ENCODE measurements at regions not wholly inside any gene's neighbourhood (a gene's known extent, or its start where the extent isn't known, plus 50 kb on each side); places are given as distances from the start of the nearest gene placed in this dataset.
"Not testable (repeated sequence)": the region's sequence is repeated elsewhere in the genome, so short reads cannot be mapped to it uniquely, and the experiment has no call there.

- H3K36me3 ChIP-seq = no peaks in the 10 kb centered on the region
- H3K27ac ChIP-seq = no peak overlapping the region
- no peaks in the 10 kb centered on the region for H3K9me3 ChIP-seq (replicated peaks)
- no peak overlapping the region for H3K4me3 ChIP-seq
- DNase-seq (ENCODE audit: low read depth in 1 of 2, low spot score in 2 of 2) = no peak
- no peaks in the 10 kb centered on the region for H3K27me3 ChIP-seq (replicated peaks)
- H3K4me1 ChIP-seq (replicated peaks) = no peaks in the 10 kb centered on the region
Observed at GRCh38 chr2:83971547-83971946, 487.5 kb downstream of the SUCLG1 start.

GRCh38 chr2:83970217-83970929 lies 488.7 kb downstream of the SUCLG1 start:
- no peaks in the 10 kb centered on the region for H3K9me3 ChIP-seq (replicated peaks)
- H3K36me3 ChIP-seq = no peaks in the 10 kb centered on the region
- H3K27ac ChIP-seq = no peak overlapping the region
- no peak for DNase-seq (ENCODE audit: low read depth in 1 of 2, low spot score in 2 of 2)
- no peak overlapping the region for H3K4me3 ChIP-seq
- H3K4me1 ChIP-seq (replicated peaks) = no peaks in the 10 kb centered on the region
- H3K27me3 ChIP-seq (replicated peaks) = no peaks in the 10 kb centered on the region

GRCh38 chr2:83969085-83969484 lies 490.0 kb downstream of the SUCLG1 start:
- no peaks in the 10 kb centered on the region for H3K9me3 ChIP-seq (replicated peaks)
- no peaks in the 10 kb centered on the region for H3K27me3 ChIP-seq (replicated peaks)
- DNase-seq (ENCODE audit: low read depth in 1 of 2, low spot score in 2 of 2) = no peak
- no peaks in the 10 kb centered on the region for H3K4me1 ChIP-seq (replicated peaks)
- no peak overlapping the region for H3K27ac ChIP-seq
- H3K36me3 ChIP-seq = no peaks in the 10 kb centered on the region
- no peak overlapping the region for H3K4me3 ChIP-seq

GRCh38 chr2:83967854-83968253 lies 491.2 kb downstream of the SUCLG1 start:
- no peaks in the 10 kb centered on the region for H3K27me3 ChIP-seq (replicated peaks)
- no peak overlapping the region for H3K27ac ChIP-seq

GRCh38 chr2:83966946-83967345 lies 492.1 kb downstream of the SUCLG1 start:
- H3K27me3 ChIP-seq (replicated peaks); H3K27ac ChIP-seq; DNase-seq (ENCODE audit: low read depth in 1 of 2, low spot score in 2 of 2); H3K9me3 ChIP-seq (replicated peaks); H3K36me3 ChIP-seq; H3K4me1 ChIP-seq (replicated peaks); H3K4me3 ChIP-seq: not testable (repeated sequence)

More at GRCh38 chr2:83967854-83968253, 491.2 kb downstream of the SUCLG1 start:
- Histone ChIP-seq H3K4me3 (no peak overlapping the region), H3K9me3 (replicated peaks) (no peaks in the 10 kb centered on the region), H3K4me1 (replicated peaks) (no peaks in the 10 kb centered on the region), H3K36me3 (no peaks in the 10 kb centered on the region)
- no peak for DNase-seq (ENCODE audit: low read depth in 1 of 2, low spot score in 2 of 2)

- H3K4me1 ChIP-seq (replicated peaks) = no peaks in the 10 kb centered on the region
Observed at GRCh38 chr2:83961512-83961911, 497.6 kb downstream of the SUCLG1 start.

GRCh38 chr2:83960371-83960770 lies 498.7 kb downstream of the SUCLG1 start:
- Histone ChIP-seq H3K27me3 (replicated peaks) (no peaks in the 10 kb centered on the region), H3K4me3 (no peak overlapping the region), H3K9me3 (replicated peaks) (no peaks in the 10 kb centered on the region), H3K27ac (no peak overlapping the region), H3K36me3 (no peaks in the 10 kb centered on the region), H3K4me1 (replicated peaks) (no peaks in the 10 kb centered on the region)
- DNase-seq (ENCODE audit: low read depth in 1 of 2, low spot score in 2 of 2) = no peak

More at GRCh38 chr2:83961512-83961911, 497.6 kb downstream of the SUCLG1 start:
- H3K4me3 ChIP-seq = no peak overlapping the region
- H3K9me3 ChIP-seq (replicated peaks) = no peaks in the 10 kb centered on the region
- no peak overlapping the region for H3K27ac ChIP-seq
- H3K36me3 ChIP-seq = no peaks in the 10 kb centered on the region
- DNase-seq (ENCODE audit: low read depth in 1 of 2, low spot score in 2 of 2) = no peak
- H3K27me3 ChIP-seq (replicated peaks) = no peaks in the 10 kb centered on the region

GRCh38 chr2:83959266-83959665 lies 499.8 kb downstream of the SUCLG1 start:
- Histone ChIP-seq H3K4me1 (replicated peaks) (no peaks in the 10 kb centered on the region), H3K27me3 (replicated peaks) (no peaks in the 10 kb centered on the region), H3K36me3 (no peaks in the 10 kb centered on the region), H3K9me3 (replicated peaks) (no peaks in the 10 kb centered on the region), H3K27ac (no peak overlapping the region), H3K4me3 (no peak overlapping the region)
- DNase-seq (ENCODE audit: low read depth in 1 of 2, low spot score in 2 of 2) = no peak

- no peaks in the 10 kb centered on the region for H3K36me3 ChIP-seq
- no peak overlapping the region for H3K27ac ChIP-seq
- H3K9me3 ChIP-seq (replicated peaks) = no peaks in the 10 kb centered on the region
- no peak overlapping the region for H3K4me3 ChIP-seq
- H3K4me1 ChIP-seq (replicated peaks) = no peaks in the 10 kb centered on the region
- DNase-seq (ENCODE audit: low read depth in 1 of 2, low spot score in 2 of 2) = no peak
- H3K27me3 ChIP-seq (replicated peaks) = no peaks in the 10 kb centered on the region
Observed at GRCh38 chr2:83956991-83957390, 502.1 kb downstream of the SUCLG1 start.

- no peak overlapping the region for H3K4me3 ChIP-seq
Observed at GRCh38 chr2:83953697-83954096, 505.4 kb downstream of the SUCLG1 start.

GRCh38 chr2:83951378-83951947 lies 507.6 kb downstream of the SUCLG1 start:
- H3K27ac ChIP-seq = no peak overlapping the region
- H3K4me1 ChIP-seq (replicated peaks) = no peaks in the 10 kb centered on the region
- no peak overlapping the region for H3K4me3 ChIP-seq
- DNase-seq (ENCODE audit: low read depth in 1 of 2, low spot score in 2 of 2) = no peak
- H3K9me3 ChIP-seq (replicated peaks) = no peaks in the 10 kb centered on the region
- no peaks in the 10 kb centered on the region for H3K27me3 ChIP-seq (replicated peaks)
- H3K36me3 ChIP-seq = no peaks in the 10 kb centered on the region

More at GRCh38 chr2:83953697-83954096, 505.4 kb downstream of the SUCLG1 start:
- Histone ChIP-seq H3K27ac (no peak overlapping the region), H3K4me1 (replicated peaks) (no peaks in the 10 kb centered on the region), H3K36me3 (no peaks in the 10 kb centered on the region), H3K9me3 (replicated peaks) (no peaks in the 10 kb centered on the region), H3K27me3 (replicated peaks) (no peaks in the 10 kb centered on the region)
- no peak for DNase-seq (ENCODE audit: low read depth in 1 of 2, low spot score in 2 of 2)

GRCh38 chr2:83949361-83949760 lies 509.7 kb downstream of the SUCLG1 start:
- H3K9me3 ChIP-seq (replicated peaks) = no peaks in the 10 kb centered on the region

GRCh38 chr2:83944191-83944590 lies 514.9 kb downstream of the SUCLG1 start:
- no peak for DNase-seq (ENCODE audit: low read depth in 1 of 2, low spot score in 2 of 2)
- Histone ChIP-seq H3K4me3 (no peak overlapping the region), H3K36me3 (no peaks in the 10 kb centered on the region), H3K27me3 (replicated peaks) (no peaks in the 10 kb centered on the region), H3K4me1 (replicated peaks) (no peaks in the 10 kb centered on the region), H3K27ac (no peak overlapping the region), H3K9me3 (replicated peaks) (no peaks in the 10 kb centered on the region)

More at GRCh38 chr2:83949361-83949760, 509.7 kb downstream of the SUCLG1 start:
- Histone ChIP-seq H3K36me3 (no peaks in the 10 kb centered on the region), H3K27me3 (replicated peaks) (no peaks in the 10 kb centered on the region), H3K27ac (no peak overlapping the region), H3K4me1 (replicated peaks) (no peaks in the 10 kb centered on the region), H3K4me3 (no peak overlapping the region)
- no peak for DNase-seq (ENCODE audit: low read depth in 1 of 2, low spot score in 2 of 2)

GRCh38 chr2:83943265-83943664 lies 515.8 kb downstream of the SUCLG1 start:
- H3K4me3 ChIP-seq = no peak overlapping the region
- H3K27ac ChIP-seq = no peak overlapping the region
- H3K27me3 ChIP-seq (replicated peaks) = no peaks in the 10 kb centered on the region
- no peaks in the 10 kb centered on the region for H3K4me1 ChIP-seq (replicated peaks)
- DNase-seq (ENCODE audit: low read depth in 1 of 2, low spot score in 2 of 2) = no peak
- H3K36me3 ChIP-seq = no peaks in the 10 kb centered on the region
- no peaks in the 10 kb centered on the region for H3K9me3 ChIP-seq (replicated peaks)
